CD14-positive monocyte (primary cell): ENCODE measurements at regions not wholly inside any gene's neighbourhood (a gene's known extent, or its start where the extent isn't known, plus 50 kb on each side); places are given as distances from the start of the nearest gene placed in this dataset.
A peak's percentile ranks its signal among the peaks of the same experiment; 100 is the strongest.

Source experiments
- DNase-seq, 3 donors: peaks; one replicate each; pipeline ENCODE4 v3.0.0-alpha.2; 2011 to 2022
- H2AFZ ChIP-seq: 2 replicates; pipeline ENCODE4 v1.6.0; 2012; ENCODE audit warnings: mild to moderate bottlenecking, low read depth, low read length, inconsistent platforms; ENCODE audit not compliant: insufficient read depth, poor library complexity, severe bottlenecking
- H3K27ac ChIP-seq, 2 donors: 1 replicate in 1 of 2; 2 replicates in 1 of 2; pipeline ENCODE4 v1.5.1; 2012 to 2013; ENCODE audit warnings: low read length in 2 of 2, control low read depth in 1 of 2, inconsistent platforms in 1 of 2, low read depth in 1 of 2, mild to moderate bottlenecking in 1 of 2
- H3K27me3 ChIP-seq, 2 donors: one replicate each; pipeline versions ENCODE4 v1.6.0 to v1.6.1; 2011 to 2013; ENCODE audit warnings: low read length in 2 of 2; ENCODE audit not compliant: control insufficient read depth in 2 of 2, insufficient read depth in 2 of 2
- H3K36me3 ChIP-seq, 2 donors: replicated peaks in 1 of 2; 1 replicate in 1 of 2; 2 replicates in 1 of 2; pipeline versions ENCODE4 v1.5.1 to v1.6.1; 2012 to 2013; ENCODE audit warnings: low read length in 2 of 2, control low read depth in 1 of 2, inconsistent platforms in 1 of 2, mild to moderate bottlenecking in 1 of 2; ENCODE audit not compliant: insufficient read depth in 2 of 2, control insufficient read depth in 1 of 2
- H3K4me1 ChIP-seq, 2 donors: 1 replicate in 1 of 2; 2 replicates in 1 of 2; pipeline versions ENCODE4 v1.5.1 to v1.6.1; 2012 to 2013; ENCODE audit warnings: low read length in 2 of 2, control low read depth in 1 of 2, inconsistent platforms in 1 of 2, mild to moderate bottlenecking in 1 of 2, moderate library complexity in 1 of 2; ENCODE audit not compliant: insufficient read depth in 2 of 2, control insufficient read depth in 1 of 2
- H3K4me2 ChIP-seq: replicated peaks from 2 replicates; pipeline ENCODE3; 2012; ENCODE audit warnings: low read length, moderate library complexity, mild to moderate bottlenecking; ENCODE audit not compliant: poor library complexity, severe bottlenecking; ENCODE audit errors: extremely low read depth
- H3K4me3 ChIP-seq, 3 experiments: fragments of 200-600 bp in 1 of 3; sonication (generic) in 1 of 3; replicated peaks in 1 of 3; 1 replicate in 2 of 3; 2 replicates in 1 of 3; pipeline ENCODE4 v1.5.1; 2011 to 2013; ENCODE audit warnings: low read length in 3 of 3, mild to moderate bottlenecking in 3 of 3, control low read depth in 2 of 3, low read depth in 2 of 3, inconsistent platforms in 1 of 3, moderate library complexity in 1 of 3
- H3K79me2 ChIP-seq: 2 replicates; pipeline ENCODE4 v1.6.0; 2012; ENCODE audit warnings: mild to moderate bottlenecking, control low read depth, inconsistent platforms, low read length, moderate library complexity; ENCODE audit not compliant: insufficient read depth
- H3K9ac ChIP-seq: 2 replicates; pipeline ENCODE4 v1.6.0; 2017; ENCODE audit warnings: low read length, mild to moderate bottlenecking; ENCODE audit not compliant: insufficient read depth, poor library complexity, severe bottlenecking
- H3K9me3 ChIP-seq, 2 donors: replicated peaks in 1 of 2; 1 replicate in 1 of 2; 2 replicates in 1 of 2; pipeline versions ENCODE4 v1.5.1 to v1.6.1; 2012 to 2013; ENCODE audit warnings: low read length in 2 of 2, control low read depth in 1 of 2; ENCODE audit not compliant: control insufficient read depth in 1 of 2, insufficient read depth in 1 of 2
- H4K20me1 ChIP-seq: 2 replicates; pipeline ENCODE4 v1.6.0; 2012; ENCODE audit warnings: mild to moderate bottlenecking, low read length, control low read depth, moderate library complexity; ENCODE audit not compliant: insufficient read depth
- H3K27ac Mint-ChIP-seq, 7 donors: one replicate each; pipeline ENCODE4 v1.8.0; 2020; ENCODE audit warnings: mild to moderate bottlenecking in 7 of 7, mixed read lengths in 7 of 7, moderate library complexity in 6 of 7, inconsistent platforms in 2 of 7
- H3K27me3 Mint-ChIP-seq, 3 donors: one replicate each; pipeline ENCODE4 v1.8.0; 2021 to 2022; ENCODE audit warnings: low read depth in 3 of 3, mild to moderate bottlenecking in 3 of 3, mixed read lengths in 3 of 3, moderate library complexity in 3 of 3, inconsistent platforms in 1 of 3
- H3K36me3 Mint-ChIP-seq, 2 donors: one replicate each; pipeline ENCODE4 v1.8.0; 2020; ENCODE audit warnings: mixed read lengths in 2 of 2, inconsistent platforms in 1 of 2, mild to moderate bottlenecking in 1 of 2
- H3K4me1 Mint-ChIP-seq: one replicate; pipeline ENCODE4 v1.8.0; 2020; ENCODE audit warnings: mild to moderate bottlenecking, mixed read lengths
- H3K4me3 Mint-ChIP-seq, 2 donors: one replicate each; pipeline ENCODE4 v1.8.0; 2020; ENCODE audit warnings: mild to moderate bottlenecking in 2 of 2, mixed read lengths in 2 of 2, moderate library complexity in 1 of 2
- H3K9me3 Mint-ChIP-seq, 7 donors: one replicate each; pipeline ENCODE4 v1.8.0; 2020 to 2022; ENCODE audit warnings: mixed read lengths in 7 of 7, mild to moderate bottlenecking in 6 of 7, moderate library complexity in 6 of 7, inconsistent platforms in 2 of 7
- WGBS: methylation state at CpG from one replicate; pipeline ENCODE4 v1.1.5; 2013; ENCODE audit warnings: missing lambda C conversion rate; ENCODE audit not compliant: insufficient coverage; 5-methylcytosine and 5-hydroxymethylcytosine counted together
- intact Hi-C, 2 donors: fragments of 100-400 bp; cut with micrococcal nuclease; formaldehyde crosslinking; loops; one replicate each; pipeline versions ENCODE4 v1.15.0 to v1.15.1; 2023
- TF ChIP-seq, protein P1 (sequence below): fragments of 200-600 bp; IDR thresholded peaks from one replicate; pipeline ENCODE4 v1.8.0; 2022; ENCODE audit warnings: antibody characterized with exemption, mild to moderate bottlenecking

GRCh38 chr16:48704710-48705109, 94.7 kb upstream of the N4BP1 start:
- H3K27me3 ChIP-seq = no peaks in the 10 kb centered on the region
- DNase-seq = no peak
- H3K36me3 ChIP-seq = no peaks in the 10 kb centered on the region
- H3K9me3 ChIP-seq = no peaks in the 10 kb centered on the region
- H3K27ac ChIP-seq = no peak overlapping the region
- H3K4me3 ChIP-seq = no peak overlapping the region
- Mint-ChIP-seq H3K4me3 (no peak overlapping the region), H3K27ac (no peak overlapping the region), H3K36me3 (no peaks in the 10 kb centered on the region), H3K9me3 (peaks cover 0 to 6% (median 3%) of the 10 kb centered on the region in 7 donors), H3K4me1 (no peaks in the 10 kb centered on the region), H3K27me3 (peaks cover 1 to 2% (median 1%) of the 10 kb centered on the region in 3 donors)
- no peak overlapping the region for H2AFZ ChIP-seq
- no peak overlapping the region for H3K4me2 ChIP-seq
- no peaks in the 10 kb centered on the region for H3K4me1 ChIP-seq
- intact Hi-C loops = no loop called here
- TF ChIP-seq, protein P1, sequence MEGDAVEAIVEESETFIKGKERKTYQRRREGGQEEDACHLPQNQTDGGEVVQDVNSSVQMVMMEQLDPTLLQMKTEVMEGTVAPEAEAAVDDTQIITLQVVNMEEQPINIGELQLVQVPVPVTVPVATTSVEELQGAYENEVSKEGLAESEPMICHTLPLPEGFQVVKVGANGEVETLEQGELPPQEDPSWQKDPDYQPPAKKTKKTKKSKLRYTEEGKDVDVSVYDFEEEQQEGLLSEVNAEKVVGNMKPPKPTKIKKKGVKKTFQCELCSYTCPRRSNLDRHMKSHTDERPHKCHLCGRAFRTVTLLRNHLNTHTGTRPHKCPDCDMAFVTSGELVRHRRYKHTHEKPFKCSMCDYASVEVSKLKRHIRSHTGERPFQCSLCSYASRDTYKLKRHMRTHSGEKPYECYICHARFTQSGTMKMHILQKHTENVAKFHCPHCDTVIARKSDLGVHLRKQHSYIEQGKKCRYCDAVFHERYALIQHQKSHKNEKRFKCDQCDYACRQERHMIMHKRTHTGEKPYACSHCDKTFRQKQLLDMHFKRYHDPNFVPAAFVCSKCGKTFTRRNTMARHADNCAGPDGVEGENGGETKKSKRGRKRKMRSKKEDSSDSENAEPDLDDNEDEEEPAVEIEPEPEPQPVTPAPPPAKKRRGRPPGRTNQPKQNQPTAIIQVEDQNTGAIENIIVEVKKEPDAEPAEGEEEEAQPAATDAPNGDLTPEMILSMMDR = no peak
- H3K9ac ChIP-seq = no peak overlapping the region
- no peaks in the 10 kb centered on the region for H3K79me2 ChIP-seq
- 83% methylated on average over 1 of the region's 1 CpG for WGBS
- H4K20me1 ChIP-seq = no peaks in the 10 kb centered on the region

DNA sequence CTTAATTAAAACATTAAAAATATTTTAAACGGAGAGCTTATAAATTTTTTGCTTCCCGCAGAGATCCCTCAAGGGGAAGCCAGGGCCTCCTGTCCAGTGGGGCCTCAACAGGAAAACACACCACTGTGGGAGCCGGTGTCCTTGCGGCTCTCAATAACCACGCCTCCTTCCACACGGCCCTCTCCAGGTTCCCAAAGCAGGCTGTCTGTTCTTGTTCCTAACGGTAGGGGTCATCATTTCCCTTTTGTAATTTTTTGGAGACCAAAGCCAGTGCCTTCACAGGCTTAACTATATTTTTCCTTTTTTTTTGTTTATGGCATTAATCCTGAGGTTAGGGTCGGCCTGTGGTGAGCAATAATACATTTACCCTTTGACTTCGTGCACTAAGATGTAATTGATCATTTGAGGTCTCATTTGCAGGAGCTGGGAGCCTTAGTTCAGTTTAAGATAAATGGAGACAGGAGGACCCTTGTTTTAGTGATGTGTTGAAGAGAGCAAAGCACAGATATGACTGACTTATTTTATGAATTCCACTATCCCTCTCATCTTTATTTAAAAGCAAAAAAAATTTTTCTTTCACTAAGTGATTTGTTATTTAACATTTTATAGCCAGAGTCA, 77.5 kb upstream of the N4BP1 start:
- H3K9me3 Mint-ChIP-seq = peaks cover 0 to 5% (median 0%) of the 10 kb centered on the region in 7 donors
- no peaks in the 10 kb centered on the region for H3K36me3 Mint-ChIP-seq
- Histone ChIP-seq H3K4me3 (no peak overlapping the region), H3K4me1 (peaks cover 5 to 7% of the 10 kb centered on the region in 2 donors), H3K27me3 (no peaks in the 10 kb centered on the region), H3K4me2 (no peak overlapping the region), H3K36me3 (no peaks in the 10 kb centered on the region), H3K9ac (no peak overlapping the region), H3K27ac (no peak overlapping the region), H4K20me1 (no peaks in the 10 kb centered on the region), H3K9me3 (no peaks in the 10 kb centered on the region), H2AFZ (no peak overlapping the region), H3K79me2 (no peaks in the 10 kb centered on the region)
- DNase-seq = peak; percentile 1 to 9 (median 8)
- WGBS = 0% methylated on average over 4 of the region's 9 CpGs
- TF ChIP-seq, protein P1 = peak; percentile 75
- no peak overlapping the region for H3K4me3 Mint-ChIP-seq
- peaks cover 7% of the 10 kb centered on the region for H3K4me1 Mint-ChIP-seq
- H3K27ac Mint-ChIP-seq = no peak overlapping the region
- H3K27me3 Mint-ChIP-seq = peaks cover 2 to 12% (median 9%) of the 10 kb centered on the region in 3 donors
- intact Hi-C loops = loop anchor here (2.0 kb wide), 1 partner anchor 663 kb away; no protein-coding TSS in a partner anchor
